ENCODE measurements at regions not wholly inside any gene's neighbourhood (a gene's known extent, or its start where the extent isn't known, plus 50 kb on each side); places are given as distances from the start of the nearest gene placed in this dataset.
"Not testable (repeated sequence)": the region's sequence is repeated elsewhere in the genome, so short reads cannot be mapped to it uniquely, and the experiment has no call there.

GRCh38 chr13:86926916-86927315 lies 744.3 kb upstream of the SLITRK5 start:
- TF ChIP-seq POLR2A (IDR thresholded peaks at IDR 0.05; ENCODE audit: low read depth, low read length); MAX (IDR thresholded peaks at IDR 0.05; ENCODE audit: insufficient read depth, insufficient read length); CTCF (IDR thresholded peaks at IDR 0.05; ENCODE audit: extremely low read depth in 1 of 2, insufficient read depth in 1 of 2, low read depth in 1 of 2, low read length in 2 of 2); EZH2 (IDR thresholded peaks at IDR 0.05; ENCODE audit: borderline replicate concordance, low read depth, low read length, severe bottlenecking); POLR2AphosphoS5 (IDR thresholded peaks at IDR 0.05; ENCODE audit: insufficient read depth, low read depth, low read length); GATA2 (IDR thresholded peaks at IDR 0.05; ENCODE audit: insufficient read depth, insufficient read length, low read depth, low read length); MYC (IDR thresholded peaks at IDR 0.05; ENCODE audit: low read depth, low read length); JUN (IDR thresholded peaks at IDR 0.05; ENCODE audit: borderline replicate concordance, insufficient read depth, insufficient read length, low read depth): not testable (repeated sequence)
